Stimulated activated CD4-positive, alpha-beta T cell treated with anti-CD3 and anti-CD28 coated beads, Interleukin-2, amount 100 ng/mL, for 48 hours (primary cell): ENCODE measurements at regions not wholly inside any gene's neighbourhood (a gene's known extent, or its start where the extent isn't known, plus 50 kb on each side); places are given as distances from the start of the nearest gene placed in this dataset.

Experiments
- DNase-seq, 2 donors: peaks; one replicate each; pipeline ENCODE4 v3.0.0-alpha.2; 2020

DNA sequence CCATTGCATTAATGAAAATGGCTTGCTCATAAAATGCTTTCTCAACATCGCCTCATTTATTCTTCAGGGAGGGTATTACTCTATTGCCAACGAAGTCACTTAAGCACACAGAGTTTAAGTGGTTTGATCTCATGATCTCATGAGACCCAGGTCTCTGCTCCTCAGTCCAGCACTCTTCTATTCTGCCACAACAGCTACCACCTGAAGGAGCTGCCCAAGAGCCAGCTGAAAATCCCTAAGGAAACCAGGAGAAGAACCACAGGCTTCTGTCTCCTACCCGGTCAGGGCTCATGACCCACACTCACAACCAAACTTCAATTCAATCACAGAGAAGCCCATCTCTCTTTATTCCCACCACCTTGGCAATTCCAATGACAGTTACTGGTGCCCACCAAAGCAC is 85.5 kb upstream of the GPM6B start:
- DNase-seq = no peak

DNA sequence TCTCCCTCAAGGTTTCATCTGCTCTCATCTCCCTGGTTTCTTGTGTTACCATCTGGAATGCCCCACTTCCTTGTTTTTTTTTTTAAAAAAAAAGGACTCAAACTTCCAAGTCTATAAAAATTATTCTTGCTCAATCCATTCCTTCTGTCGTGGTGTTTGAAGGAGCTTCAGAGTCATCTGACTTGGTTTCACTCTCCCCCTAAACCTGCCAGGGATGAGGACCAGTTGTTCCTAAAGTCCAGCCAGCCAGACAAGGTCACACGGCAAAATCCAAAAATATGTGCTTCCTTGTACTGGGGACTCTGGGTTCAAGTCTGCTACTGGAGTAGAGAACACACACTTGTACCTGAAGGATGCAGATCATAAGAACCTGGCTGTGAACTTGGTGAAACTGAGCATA is 84.5 kb upstream of the GPM6B start:
- no peak for DNase-seq

DNA sequence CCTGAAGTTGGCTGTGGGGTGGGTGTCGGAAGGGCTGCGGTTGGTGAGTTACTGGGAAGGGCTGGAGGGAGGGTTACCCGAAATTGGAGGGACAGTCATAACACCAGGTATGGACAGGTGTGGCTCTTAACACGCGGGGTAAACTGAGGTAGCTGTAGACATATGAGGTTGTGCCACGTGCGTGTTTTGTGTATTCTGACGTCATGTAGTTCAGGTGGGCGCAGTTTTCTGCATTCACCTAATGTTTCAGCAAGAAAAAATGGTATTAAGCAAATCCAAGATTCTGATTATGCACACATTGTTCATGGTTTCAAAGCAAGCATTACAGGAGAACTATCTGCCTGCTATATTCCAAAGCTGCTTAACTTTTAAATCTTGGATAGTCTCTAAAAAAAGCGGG is 83.5 kb upstream of the GPM6B start:
- no peak for DNase-seq

DNA sequence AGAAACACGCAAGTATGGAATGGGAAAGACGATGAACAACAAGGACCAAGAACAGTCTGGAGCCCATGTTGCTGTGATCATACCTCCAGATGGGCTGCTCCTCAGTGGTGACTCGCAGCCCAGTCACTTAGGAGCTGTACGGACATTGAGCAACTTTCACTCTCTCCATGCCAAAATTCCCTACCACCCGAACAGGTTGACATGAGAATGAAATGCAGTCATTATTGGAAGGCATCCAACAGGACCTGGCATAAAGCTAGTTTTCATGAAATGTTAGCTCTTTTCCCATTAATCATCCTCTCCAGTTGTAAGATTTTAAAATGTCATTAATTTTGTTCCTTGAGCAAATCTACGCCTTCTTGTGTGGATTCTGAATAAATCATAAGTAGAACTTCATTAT is 82.7 kb upstream of the GPM6B start:
- DNase-seq = no peak

DNA sequence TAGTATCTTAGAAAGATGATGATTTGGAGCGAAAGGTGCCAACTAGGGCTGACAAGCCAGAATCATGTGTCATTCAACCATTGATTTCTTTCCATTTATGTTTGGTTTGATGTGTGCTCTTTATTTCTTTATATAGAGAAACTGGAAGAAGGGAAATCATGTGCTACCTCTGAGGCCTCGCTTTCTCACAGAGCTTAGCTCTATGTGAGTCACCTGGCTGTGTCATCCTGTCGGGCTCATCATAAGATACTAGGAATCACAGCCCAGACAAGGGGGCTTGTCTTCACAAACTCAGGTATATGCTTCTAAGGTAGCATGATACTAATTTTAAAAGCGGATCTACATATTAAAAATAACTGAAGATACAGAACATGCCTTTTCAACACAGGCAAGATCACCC is 81.7 kb upstream of the GPM6B start:
- DNase-seq = no peak

DNA sequence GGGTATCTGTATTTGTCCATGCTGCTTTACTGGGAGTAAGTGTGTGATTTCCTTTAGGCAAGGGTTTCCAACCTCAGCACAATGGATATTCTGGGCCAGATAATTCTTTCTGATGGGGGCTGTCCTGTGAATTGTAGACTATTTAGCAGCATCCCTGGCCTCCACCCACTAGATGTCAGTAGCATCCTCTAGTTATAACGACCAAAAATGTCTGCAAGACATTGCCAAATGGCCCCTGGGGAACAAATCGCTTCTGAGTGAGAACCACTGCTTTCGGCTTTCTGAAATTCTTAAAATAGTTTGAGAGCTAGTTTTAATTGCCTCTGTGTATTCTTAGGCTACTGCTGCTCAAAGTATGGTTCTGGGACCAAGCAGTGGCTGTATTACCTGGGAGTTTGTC is 81.2 kb upstream of the GPM6B start:
- DNase-seq = peak in 1 of 2 donors; percentile 1

GRCh38 chrX:13897566-13897965 is 80.7 kb upstream of the GPM6B start:
- no peak for DNase-seq

- DNase-seq = no peak
Measured at GRCh38 chrX:13894888-13895565, 78.1 kb upstream of the GPM6B start.

- no peak for DNase-seq
Measured at GRCh38 chrX:13893826-13894225, 76.9 kb upstream of the GPM6B start.

DNA sequence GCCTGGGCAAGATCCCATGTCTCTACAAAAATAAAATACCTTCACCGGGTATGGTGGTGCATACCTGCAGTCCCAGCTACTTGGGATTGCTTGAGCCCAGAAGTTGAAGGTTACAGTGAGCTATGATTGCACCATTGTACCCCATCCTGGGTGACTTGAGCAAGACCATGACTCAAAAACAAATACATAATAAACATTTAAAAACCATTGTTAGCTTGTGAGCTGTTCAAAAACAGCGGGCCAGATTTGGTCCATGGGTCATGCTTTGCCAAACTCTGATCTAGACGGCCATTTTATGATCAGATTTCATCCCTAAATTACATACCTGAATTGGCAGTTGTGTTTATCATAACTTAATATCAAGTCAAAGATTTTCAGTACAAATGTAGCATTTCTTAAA is 76.0 kb upstream of the GPM6B start:
- DNase-seq = no peak

DNA sequence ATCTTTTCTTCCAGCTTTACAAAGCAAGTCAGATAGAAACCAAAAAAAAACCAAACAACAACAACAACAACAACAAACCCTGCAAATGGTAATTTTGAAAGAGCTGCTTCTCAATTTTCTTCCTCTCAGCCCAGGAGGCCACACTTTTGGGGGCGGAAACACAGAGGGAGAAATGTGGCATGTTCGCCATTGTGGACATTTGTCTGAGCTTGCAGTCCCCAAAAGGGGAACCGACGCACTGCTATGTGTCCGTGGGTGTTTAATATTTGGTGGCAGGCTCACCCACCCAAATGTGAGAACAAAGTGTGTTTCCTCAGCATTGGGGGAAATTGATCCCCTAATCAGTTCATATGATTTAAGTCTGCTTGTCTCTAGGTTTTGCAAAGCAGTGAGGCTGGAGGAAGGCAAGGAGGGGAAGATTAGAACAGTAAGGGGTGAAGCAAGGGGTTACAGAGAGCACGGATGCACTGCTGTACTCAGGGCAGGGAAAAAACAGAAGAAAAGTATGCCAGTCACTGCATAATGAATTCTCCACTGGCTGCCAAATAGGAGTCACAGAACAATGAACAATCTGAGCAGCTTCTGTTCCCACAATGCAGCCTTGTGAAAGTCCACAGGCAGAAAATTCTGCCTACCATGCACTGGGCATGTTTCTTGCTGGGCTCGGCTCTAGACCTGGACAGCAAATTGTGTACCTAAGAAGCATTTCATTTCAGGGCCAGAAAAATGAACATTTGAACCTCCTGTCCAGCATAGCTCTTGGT is 74.7 kb upstream of the GPM6B start:
- no peak for DNase-seq

DNA sequence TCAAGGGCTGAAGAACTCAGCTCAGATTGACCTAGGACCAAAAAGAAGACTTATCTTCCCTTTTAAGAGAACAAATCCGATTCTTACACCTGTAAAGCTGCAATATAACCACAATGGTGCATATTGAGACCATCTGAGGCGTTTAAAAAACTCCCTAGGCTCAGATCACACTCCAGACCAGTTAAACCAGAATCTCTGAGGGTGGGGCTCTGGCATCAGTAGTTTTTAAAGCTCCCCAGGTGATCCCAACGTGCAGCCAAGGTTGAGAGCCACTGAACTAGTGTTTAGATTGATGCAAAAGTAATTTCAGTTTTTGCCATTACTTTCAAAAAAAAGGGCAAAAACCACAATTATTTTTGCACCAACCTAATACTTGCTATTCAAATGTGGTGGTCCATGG is 73.9 kb upstream of the GPM6B start:
- no peak for DNase-seq

DNA sequence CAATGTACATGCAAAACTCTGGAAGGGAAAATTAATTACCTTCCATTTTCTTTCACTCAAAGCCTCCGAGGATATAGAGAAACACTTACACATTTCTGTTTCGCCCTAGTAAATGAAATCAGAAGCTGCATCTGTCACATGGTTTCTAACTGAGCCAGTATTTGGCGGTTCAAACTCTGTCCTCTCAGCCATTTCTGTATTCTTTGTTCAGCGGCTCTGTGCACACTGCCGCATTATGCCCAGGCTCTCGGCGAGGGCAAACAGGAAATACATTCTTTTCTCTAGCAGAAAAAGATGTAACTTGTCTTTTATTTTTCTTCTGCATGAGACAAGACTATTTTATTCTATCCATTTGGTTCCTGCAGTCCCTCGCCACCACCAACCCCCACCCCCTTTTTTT is 71.4 kb upstream of the GPM6B start:
- no peak for DNase-seq

GRCh38 chrX:13885591-13885990 is 68.7 kb upstream of the GPM6B start:
- DNase-seq = no peak

GRCh38 chrX:13876652-13877051 is 59.8 kb upstream of the GPM6B start:
- DNase-seq = no peak

- DNase-seq = no peak
Measured at GRCh38 chrX:13875572-13875971, 58.7 kb upstream of the GPM6B start.

DNA sequence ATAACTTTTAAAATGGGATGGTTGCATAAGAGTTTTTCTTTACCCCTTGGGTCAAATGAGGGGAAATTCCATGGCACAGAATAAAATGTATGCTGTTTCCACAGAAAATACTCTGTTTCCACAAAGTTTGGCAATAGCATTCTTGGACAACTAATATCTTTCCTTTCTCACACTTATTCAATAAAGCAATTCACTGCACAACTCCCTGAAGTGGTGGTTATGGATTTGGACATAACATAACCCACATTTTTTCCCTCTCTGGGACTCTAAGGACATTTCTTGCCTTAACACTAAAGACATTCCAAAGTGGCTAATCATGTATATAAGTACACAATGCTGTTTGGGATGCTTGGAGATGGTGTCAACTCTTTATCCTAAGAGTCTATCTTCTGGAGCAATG is 51.7 kb upstream of the GPM6B start:
- no peak for DNase-seq
